Hepatocyte (in vitro differentiated cells): ENCODE measurements at regions not wholly inside any gene's neighbourhood (a gene's known extent, or its start where the extent isn't known, plus 50 kb on each side); places are given as distances from the start of the nearest gene placed in this dataset.

ENCODE experiments used
- EZH2 ChIP-seq: fragments of 200-600 bp; sonication (generic); IDR thresholded peaks from 2 replicates; pipeline ENCODE4 v1.6.1; 2016; ENCODE audit warnings: antibody characterized with exemption, mild to moderate bottlenecking, borderline replicate concordance
- EZH2phosphoT487 ChIP-seq: fragments of 200-600 bp; sonication (generic); IDR thresholded peaks from one replicate; pipeline ENCODE4 v1.6.1; 2018; ENCODE audit warnings: antibody characterized with exemption, mild to moderate bottlenecking, low read depth, moderate library complexity; ENCODE audit not compliant: unreplicated experiment, severe bottlenecking
- TF ChIP-seq, protein P1 (sequence below): fragments of 200-600 bp; sonication (generic); IDR thresholded peaks from 2 replicates; pipeline ENCODE4 v1.5.1; 2016; ENCODE audit warnings: antibody characterized with exemption, mild to moderate bottlenecking; ENCODE audit not compliant: poor library complexity

DNA sequence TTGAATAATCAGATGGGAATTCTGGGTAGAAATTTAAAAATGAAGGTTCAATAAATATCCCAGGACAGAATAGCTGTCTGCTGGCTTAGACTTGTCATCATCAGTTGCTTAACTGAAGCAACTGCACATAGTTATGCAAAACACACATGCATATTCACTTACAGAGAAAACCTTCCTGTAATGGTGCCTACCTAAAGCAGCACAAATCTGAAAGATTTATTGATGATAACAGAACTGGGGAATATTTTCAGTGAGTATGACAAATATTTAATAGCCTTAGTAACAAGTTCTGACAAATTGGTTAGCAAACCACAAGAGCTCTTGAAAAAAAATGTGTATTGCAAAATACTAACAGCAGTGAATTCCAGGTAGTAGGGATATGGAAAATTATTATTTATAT, 606.8 kb upstream of the BOD1L1 start:
- TF ChIP-seq, protein P1, sequence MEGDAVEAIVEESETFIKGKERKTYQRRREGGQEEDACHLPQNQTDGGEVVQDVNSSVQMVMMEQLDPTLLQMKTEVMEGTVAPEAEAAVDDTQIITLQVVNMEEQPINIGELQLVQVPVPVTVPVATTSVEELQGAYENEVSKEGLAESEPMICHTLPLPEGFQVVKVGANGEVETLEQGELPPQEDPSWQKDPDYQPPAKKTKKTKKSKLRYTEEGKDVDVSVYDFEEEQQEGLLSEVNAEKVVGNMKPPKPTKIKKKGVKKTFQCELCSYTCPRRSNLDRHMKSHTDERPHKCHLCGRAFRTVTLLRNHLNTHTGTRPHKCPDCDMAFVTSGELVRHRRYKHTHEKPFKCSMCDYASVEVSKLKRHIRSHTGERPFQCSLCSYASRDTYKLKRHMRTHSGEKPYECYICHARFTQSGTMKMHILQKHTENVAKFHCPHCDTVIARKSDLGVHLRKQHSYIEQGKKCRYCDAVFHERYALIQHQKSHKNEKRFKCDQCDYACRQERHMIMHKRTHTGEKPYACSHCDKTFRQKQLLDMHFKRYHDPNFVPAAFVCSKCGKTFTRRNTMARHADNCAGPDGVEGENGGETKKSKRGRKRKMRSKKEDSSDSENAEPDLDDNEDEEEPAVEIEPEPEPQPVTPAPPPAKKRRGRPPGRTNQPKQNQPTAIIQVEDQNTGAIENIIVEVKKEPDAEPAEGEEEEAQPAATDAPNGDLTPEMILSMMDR, result no peak
- TF ChIP-seq EZH2, result no peak
- TF ChIP-seq EZH2phosphoT487, result no peak
